H1 (cell line): ENCODE measurements at regions not wholly inside any gene's neighbourhood (a gene's known extent, or its start where the extent isn't known, plus 50 kb on each side); places are given as distances from the start of the nearest gene placed in this dataset.

Source experiments
- CHD7 ChIP-seq: fragments of 300-600 bp; sonication (generic); IDR thresholded peaks from 2 replicates; pipeline ENCODE4 v1.7.1; 2012; ENCODE audit warnings: low read length, moderate library complexity, mild to moderate bottlenecking, inconsistent platforms; ENCODE audit not compliant: insufficient replicate concordance
- CTBP2 ChIP-seq: IDR thresholded peaks from 2 replicates; pipeline ENCODE4 v1.7.0; 2011; ENCODE audit warnings: borderline replicate concordance, mild to moderate bottlenecking, moderate library complexity, mixed read lengths, low read length; ENCODE audit not compliant: insufficient read depth, insufficient read length
- CTCF ChIP-seq, 3 experiments: IDR thresholded peaks; 1 replicate in 2 of 3; 2 replicates in 1 of 3; pipeline versions ENCODE4 v1.5.1 to v1.6.1; 2011; ENCODE audit warnings: low read length in 3 of 3, mild to moderate bottlenecking in 3 of 3, inconsistent platforms in 2 of 3, low read depth in 1 of 3, moderate library complexity in 1 of 3; ENCODE audit not compliant: insufficient read depth in 1 of 3; ENCODE audit errors: control extremely low read depth in 1 of 3
- HDAC2 ChIP-seq, 2 experiments: fragments of 300-600 bp in 1 of 2; sonication (generic) in 1 of 2; IDR thresholded peaks; 2 replicates each; pipeline ENCODE4 v1.6.1; 2011 to 2012; ENCODE audit warnings: low read depth in 2 of 2, low read length in 2 of 2, mild to moderate bottlenecking in 2 of 2, moderate library complexity in 2 of 2, borderline replicate concordance in 1 of 2, inconsistent platforms in 1 of 2
- KDM4A ChIP-seq: IDR thresholded peaks from one replicate; pipeline ENCODE4 v1.7.1; 2012; ENCODE audit warnings: low read depth, mild to moderate bottlenecking, moderate library complexity, low read length, inconsistent platforms; ENCODE audit not compliant: severe bottlenecking
- RXRA ChIP-seq: IDR thresholded peaks from 2 replicates; pipeline ENCODE4 v1.6.1; 2011; ENCODE audit warnings: low read depth, mild to moderate bottlenecking, low read length, moderate library complexity; ENCODE audit not compliant: insufficient read depth
- SIN3A ChIP-seq, 2 experiments: IDR thresholded peaks in 1 of 2; conservative IDR thresholded peaks in 1 of 2; 2 replicates each; pipeline ENCODE4 v1.6.1; 2011 to 2012; ENCODE audit warnings: low read length in 2 of 2, improper control_type of control experiment in 1 of 2, low read depth in 1 of 2, mild to moderate bottlenecking in 1 of 2
- SRF ChIP-seq: IDR thresholded peaks from 2 replicates; pipeline ENCODE4 v1.6.1; 2011; ENCODE audit warnings: mild to moderate bottlenecking, low read depth, low read length, moderate library complexity

GRCh38 chr5:135192351-135192750 lies 158.3 kb upstream of the PITX1 start (continued):
- TF ChIP-seq CHD7 = no peak
- no peak for TF ChIP-seq KDM4A
- no peak for TF ChIP-seq SRF
- no peak for TF ChIP-seq SIN3A (conservative IDR thresholded peaks at IDR 0.05 in 1 of 2, IDR thresholded peaks at IDR 0.05 in 1 of 2; ENCODE audit: low read depth in 1 of 2, low read length in 2 of 2)
- no peak for TF ChIP-seq RXRA
- TF ChIP-seq HDAC2 (IDR thresholded peaks at IDR 0.05; ENCODE audit: borderline replicate concordance in 1 of 2, low read depth in 2 of 2, low read length in 2 of 2) = no peak
- TF ChIP-seq CTBP2 = no peak
- TF ChIP-seq CTCF (IDR thresholded peaks at IDR 0.05; ENCODE audit: control extremely low read depth in 1 of 3, insufficient read depth in 1 of 3, low read depth in 1 of 3, low read length in 3 of 3) = no peak
